ENCODE measurements at regions not wholly inside any gene's neighbourhood (a gene's known extent, or its start where the extent isn't known, plus 50 kb on each side); places are given as distances from the start of the nearest gene placed in this dataset.
A peak's percentile ranks its signal among the peaks of the same experiment; 100 is the strongest.
"Not testable (repeated sequence)": the region's sequence is repeated elsewhere in the genome, so short reads cannot be mapped to it uniquely, and the experiment has no call there.

DNA sequence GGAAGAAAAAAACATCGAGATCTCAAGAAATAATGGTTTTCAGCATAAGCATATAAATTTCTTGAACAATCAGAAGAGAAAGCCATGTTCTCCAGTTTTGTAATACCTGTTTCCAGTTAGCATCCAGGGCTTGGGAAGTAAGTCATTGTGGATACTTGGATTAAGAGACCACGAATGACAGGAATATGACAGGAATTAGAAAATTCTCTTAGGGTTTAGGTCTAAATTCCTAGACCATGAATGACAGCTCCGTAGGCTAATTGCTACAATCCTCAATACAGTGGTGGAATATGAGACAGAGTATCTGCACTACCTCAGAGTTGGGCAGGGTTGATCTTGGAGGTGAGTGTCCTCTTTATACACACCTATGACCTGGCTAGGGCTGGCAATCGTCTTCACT is 517.5 kb downstream of the NTRK3 start:
- 89% methylated on average over 4 of the region's 4 CpGs for WGBS (ENCODE audit: insufficient coverage)
- Histone ChIP-seq H3K36me3 (ENCODE audit: control insufficient read depth, insufficient read depth, low read length) (no peaks in the 10 kb centered on the region), H3K9me3 (ENCODE audit: control insufficient read depth, insufficient read depth, low read length) (no peaks in the 10 kb centered on the region), H3K27me3 (ENCODE audit: control insufficient read depth, insufficient read depth, low read length) (no peaks in the 10 kb centered on the region), H3K4me3 (ENCODE audit: low read length) (no peak overlapping the region), H3K27ac (ENCODE audit: low read length) (no peak overlapping the region), H3K4me1 (ENCODE audit: control insufficient read depth, insufficient read depth, low read length) (no peaks in the 10 kb centered on the region)
- Mint-ChIP-seq H3K4me1 (no peaks in the 10 kb centered on the region), H3K9me3 (no peaks in the 10 kb centered on the region), H3K27me3 (ENCODE audit: low read depth in 2 of 2) (no peaks in the 10 kb centered on the region), H3K36me3 (no peaks in the 10 kb centered on the region), H3K27ac (no peak overlapping the region), H3K4me3 (no peak overlapping the region)
- TF ChIP-seq, protein P1, sequence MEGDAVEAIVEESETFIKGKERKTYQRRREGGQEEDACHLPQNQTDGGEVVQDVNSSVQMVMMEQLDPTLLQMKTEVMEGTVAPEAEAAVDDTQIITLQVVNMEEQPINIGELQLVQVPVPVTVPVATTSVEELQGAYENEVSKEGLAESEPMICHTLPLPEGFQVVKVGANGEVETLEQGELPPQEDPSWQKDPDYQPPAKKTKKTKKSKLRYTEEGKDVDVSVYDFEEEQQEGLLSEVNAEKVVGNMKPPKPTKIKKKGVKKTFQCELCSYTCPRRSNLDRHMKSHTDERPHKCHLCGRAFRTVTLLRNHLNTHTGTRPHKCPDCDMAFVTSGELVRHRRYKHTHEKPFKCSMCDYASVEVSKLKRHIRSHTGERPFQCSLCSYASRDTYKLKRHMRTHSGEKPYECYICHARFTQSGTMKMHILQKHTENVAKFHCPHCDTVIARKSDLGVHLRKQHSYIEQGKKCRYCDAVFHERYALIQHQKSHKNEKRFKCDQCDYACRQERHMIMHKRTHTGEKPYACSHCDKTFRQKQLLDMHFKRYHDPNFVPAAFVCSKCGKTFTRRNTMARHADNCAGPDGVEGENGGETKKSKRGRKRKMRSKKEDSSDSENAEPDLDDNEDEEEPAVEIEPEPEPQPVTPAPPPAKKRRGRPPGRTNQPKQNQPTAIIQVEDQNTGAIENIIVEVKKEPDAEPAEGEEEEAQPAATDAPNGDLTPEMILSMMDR (IDR thresholded peaks at IDR 0.05): no peak
- intact Hi-C loops (cut with micrococcal nuclease): no loop called here
- no peak for ATAC-seq
- DNase-seq: no peak

- intact Hi-C loops (cut with micrococcal nuclease); H3K9me3 Mint-ChIP-seq; H3K4me1 Mint-ChIP-seq; H3K36me3 ChIP-seq (ENCODE audit: control insufficient read depth, insufficient read depth, low read length); H3K27me3 Mint-ChIP-seq (ENCODE audit: low read depth in 2 of 2); H3K4me1 ChIP-seq (ENCODE audit: control insufficient read depth, insufficient read depth, low read length); H3K4me3 Mint-ChIP-seq; H3K36me3 Mint-ChIP-seq; H3K27me3 ChIP-seq (ENCODE audit: control insufficient read depth, insufficient read depth, low read length); H3K4me3 ChIP-seq (ENCODE audit: low read length); ATAC-seq; H3K27ac Mint-ChIP-seq; DNase-seq; H3K9me3 ChIP-seq (ENCODE audit: control insufficient read depth, insufficient read depth, low read length); H3K27ac ChIP-seq (ENCODE audit: low read length): not testable (repeated sequence)
- 92% methylated on average over 3 of the region's 4 CpGs for WGBS (ENCODE audit: insufficient coverage)
Measured at GRCh38 chr15:87737460-87737859, 519.1 kb downstream of the NTRK3 start.

DNA sequence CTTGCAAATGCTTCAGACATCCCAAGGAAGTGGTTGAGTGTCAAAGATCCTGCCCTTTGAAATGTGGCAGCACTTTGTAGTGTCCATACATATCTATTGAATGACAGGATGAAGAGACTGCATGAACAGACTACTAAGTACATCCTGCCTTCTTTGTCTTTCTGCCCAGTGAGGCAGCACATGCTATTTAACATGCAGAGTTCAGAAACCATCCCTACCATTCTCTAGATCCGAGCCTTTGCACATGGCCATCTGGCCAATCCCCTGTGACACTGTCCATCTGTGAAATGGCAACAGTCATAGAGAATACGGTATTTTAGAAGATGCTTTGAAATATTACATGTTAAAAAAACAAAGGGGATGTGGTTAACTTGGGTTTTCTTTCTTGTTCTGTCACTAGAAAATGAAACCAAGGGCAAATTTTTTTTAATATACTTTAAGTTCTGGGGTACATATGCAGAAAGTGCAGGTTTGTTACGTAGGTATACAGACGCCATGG is 519.6 kb downstream of the NTRK3 start:
- no peaks in the 10 kb centered on the region for H3K36me3 ChIP-seq (ENCODE audit: control insufficient read depth, insufficient read depth, low read length)
- Mint-ChIP-seq H3K36me3 (no peaks in the 10 kb centered on the region), H3K9me3 (no peaks in the 10 kb centered on the region), H3K4me3 (no peak overlapping the region), H3K27me3 (ENCODE audit: low read depth in 2 of 2) (no peaks in the 10 kb centered on the region), H3K27ac (no peak overlapping the region), H3K4me1 (no peaks in the 10 kb centered on the region)
- ATAC-seq (no peak), DNase-seq (peak in 1 of 2 donors; percentile 14)
- TF ChIP-seq, protein P1 (IDR thresholded peaks at IDR 0.05): no peak
- no peaks in the 10 kb centered on the region for H3K9me3 ChIP-seq (ENCODE audit: control insufficient read depth, insufficient read depth, low read length)
- WGBS (ENCODE audit: insufficient coverage): 14% methylated on average over 4 of the region's 4 CpGs
- no peak overlapping the region for H3K27ac ChIP-seq (ENCODE audit: low read length)
- H3K4me3 ChIP-seq (ENCODE audit: low read length): no peak overlapping the region
- H3K4me1 ChIP-seq (ENCODE audit: control insufficient read depth, insufficient read depth, low read length): no peaks in the 10 kb centered on the region
- H3K27me3 ChIP-seq (ENCODE audit: control insufficient read depth, insufficient read depth, low read length): no peaks in the 10 kb centered on the region
- intact Hi-C loops (cut with micrococcal nuclease): no loop called here

GRCh38 chr15:87736401-87736800 is 520.1 kb downstream of the NTRK3 start:
- Mint-ChIP-seq H3K9me3 (no peaks in the 10 kb centered on the region), H3K36me3 (no peaks in the 10 kb centered on the region), H3K4me3 (no peak overlapping the region), H3K27me3 (ENCODE audit: low read depth in 2 of 2) (no peaks in the 10 kb centered on the region), H3K27ac (no peak overlapping the region), H3K4me1 (no peaks in the 10 kb centered on the region)
- DNase-seq (no peak), ATAC-seq (no peak)
- Histone ChIP-seq H3K4me1 (ENCODE audit: control insufficient read depth, insufficient read depth, low read length) (no peaks in the 10 kb centered on the region), H3K36me3 (ENCODE audit: control insufficient read depth, insufficient read depth, low read length) (no peaks in the 10 kb centered on the region), H3K27ac (ENCODE audit: low read length) (no peak overlapping the region), H3K27me3 (ENCODE audit: control insufficient read depth, insufficient read depth, low read length) (no peaks in the 10 kb centered on the region), H3K9me3 (ENCODE audit: control insufficient read depth, insufficient read depth, low read length) (no peaks in the 10 kb centered on the region), H3K4me3 (ENCODE audit: low read length) (no peak overlapping the region)
- WGBS (ENCODE audit: insufficient coverage): 98% methylated on average over 2 of the region's 3 CpGs
- intact Hi-C loops (cut with micrococcal nuclease): no loop called here
- TF ChIP-seq, protein P1 (IDR thresholded peaks at IDR 0.05): no peak

Measured in natural killer cell (primary cell).